Hematopoietic multipotent progenitor cell treated with erythropoietin and hydrocortisone succinate and interleukin-3 and kit ligand, for 6 days (in vitro differentiated cells): ENCODE measurements at regions not wholly inside any gene's neighbourhood (a gene's known extent, or its start where the extent isn't known, plus 50 kb on each side); places are given as distances from the start of the nearest gene placed in this dataset.
"Not testable (repeated sequence)": the region's sequence is repeated elsewhere in the genome, so short reads cannot be mapped to it uniquely, and the experiment has no call there.

ENCODE experiments used
- DNase-seq: peaks from one replicate; pipeline ENCODE4 v3.0.0-alpha.2; 2015

- not testable (repeated sequence) for DNase-seq
Observed at GRCh38 chr15:44817797-44818196, 81.5 kb downstream of the TRIM69 start.

- DNase-seq = not testable (repeated sequence)
Observed at GRCh38 chr15:44819331-44819987, 83.1 kb downstream of the TRIM69 start.

- DNase-seq = not testable (repeated sequence)
Observed at GRCh38 chr15:44820535-44820934, 84.2 kb downstream of the TRIM69 start.

- not testable (repeated sequence) for DNase-seq
Observed at GRCh38 chr15:44820967-44821366, 84.6 kb downstream of the TRIM69 start.

GRCh38 chr15:44824277-44825145, 88.2 kb downstream of the TRIM69 start:
- not testable (repeated sequence) for DNase-seq

GRCh38 chr15:44826583-44826982, 90.3 kb downstream of the TRIM69 start:
- DNase-seq = not testable (repeated sequence)

GRCh38 chr15:44828229-44828914, 92.0 kb downstream of the TRIM69 start:
- DNase-seq = not testable (repeated sequence)

- DNase-seq = not testable (repeated sequence)
Observed at GRCh38 chr15:44829150-44829549, 92.8 kb downstream of the TRIM69 start.

GRCh38 chr15:44830692-44831408, 94.5 kb downstream of the TRIM69 start:
- peak; percentile 61 for DNase-seq

- DNase-seq = not testable (repeated sequence)
Observed at GRCh38 chr15:44831409-44831741, 95.0 kb downstream of the TRIM69 start.

- DNase-seq = peak; percentile 27
Observed at GRCh38 chr15:44832133-44832532, 95.8 kb downstream of the TRIM69 start.

- not testable (repeated sequence) for DNase-seq
Observed at GRCh38 chr15:44833081-44833480, 96.8 kb downstream of the TRIM69 start.

GRCh38 chr15:44833761-44834160, 97.4 kb downstream of the TRIM69 start:
- not testable (repeated sequence) for DNase-seq

GRCh38 chr15:44835082-44835481, 98.8 kb downstream of the TRIM69 start:
- not testable (repeated sequence) for DNase-seq

- DNase-seq = no peak
Observed at GRCh38 chr15:44836094-44836493, 99.8 kb downstream of the TRIM69 start.

- DNase-seq = not testable (repeated sequence)
Observed at GRCh38 chr15:44838929-44839328, 102.6 kb downstream of the TRIM69 start.

GRCh38 chr15:44841762-44842161, 105.4 kb downstream of the TRIM69 start:
- not testable (repeated sequence) for DNase-seq

GRCh38 chr15:44842883-44843282, 106.6 kb downstream of the TRIM69 start:
- not testable (repeated sequence) for DNase-seq

GRCh38 chr15:44844936-44845335, 108.6 kb downstream of the TRIM69 start:
- not testable (repeated sequence) for DNase-seq

GRCh38 chr15:44846156-44846555, 109.8 kb downstream of the TRIM69 start:
- not testable (repeated sequence) for DNase-seq

- DNase-seq = not testable (repeated sequence)
Observed at GRCh38 chr15:44847555-44847954, 108.9 kb upstream of the TERB2 start.

- peak; percentile 9 for DNase-seq
Observed at GRCh38 chr15:44848859-44849258, 107.6 kb upstream of the TERB2 start.
